ENCODE measurements at regions not wholly inside any gene's neighbourhood (a gene's known extent, or its start where the extent isn't known, plus 50 kb on each side); places are given as distances from the start of the nearest gene placed in this dataset.
"Not testable (repeated sequence)": the region's sequence is repeated elsewhere in the genome, so short reads cannot be mapped to it uniquely, and the experiment has no call there.

GRCh38 chr1:120544434-120544833 is 129.6 kb downstream of the NBPF8 start:
- DNase-seq (ENCODE audit: low read depth in 1 of 2, low spot score in 1 of 2) = peak; percentile 49 to 63

- not testable (repeated sequence) for DNase-seq (ENCODE audit: low read depth in 1 of 2, low spot score in 1 of 2)
Measured at GRCh38 chr1:120550335-120550734, 135.5 kb downstream of the NBPF8 start.

DNA sequence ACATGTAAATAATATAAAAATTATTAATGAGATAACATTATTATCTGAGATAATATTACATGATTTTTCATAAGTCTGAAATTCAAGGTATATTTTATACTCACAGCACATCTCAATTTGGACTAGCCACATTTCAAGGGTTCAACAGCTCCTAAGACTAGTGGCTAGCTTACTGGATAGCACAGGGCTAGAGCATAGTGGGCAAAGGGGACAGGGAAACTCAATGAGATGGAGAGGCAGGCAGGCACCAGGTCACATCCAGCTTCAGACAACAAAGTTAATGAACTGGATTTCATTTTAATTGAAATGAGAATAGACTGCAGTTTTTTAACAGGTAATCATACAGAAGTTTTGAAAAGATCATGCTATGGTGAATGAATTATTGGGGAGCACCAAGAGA is 137.4 kb downstream of the NBPF8 start:
- DNase-seq (ENCODE audit: low read depth in 1 of 2, low spot score in 1 of 2) = not testable (repeated sequence)

DNA sequence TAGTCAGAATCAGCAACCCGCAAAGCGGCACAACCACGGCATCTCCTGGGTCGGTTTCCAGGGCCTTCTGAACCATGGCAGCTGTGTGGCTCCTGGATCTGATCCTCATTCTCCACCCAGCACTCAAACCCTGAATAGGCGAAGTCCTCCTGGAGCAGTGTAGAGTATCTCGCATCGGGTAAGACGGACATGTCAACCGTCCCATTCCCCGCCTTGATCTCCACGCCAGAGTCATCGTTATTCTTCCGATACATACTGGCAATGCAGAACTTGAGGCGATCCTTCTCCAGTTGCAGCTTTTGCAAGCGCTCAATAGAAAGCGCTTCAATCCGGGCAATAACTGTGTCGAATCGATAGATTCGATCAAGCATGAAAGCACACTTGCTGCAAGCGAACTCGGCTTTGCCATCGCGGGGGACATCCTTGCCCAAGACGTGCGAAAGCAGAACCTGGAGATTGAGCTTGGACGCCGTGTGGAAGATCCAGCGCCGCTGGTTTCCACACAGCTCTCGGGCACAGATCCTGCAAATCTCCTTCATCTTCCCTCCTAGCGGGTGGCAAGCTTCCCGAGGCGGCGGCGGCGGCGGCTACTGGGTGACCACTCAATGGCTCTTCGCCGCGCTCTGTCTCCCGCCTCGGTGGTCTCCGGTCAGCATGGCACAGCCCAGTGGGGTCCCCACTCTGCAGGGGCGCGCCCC is 142.9 kb downstream of the NBPF8 start:
- DNase-seq (ENCODE audit: low read depth in 1 of 2, low spot score in 1 of 2) = not testable (repeated sequence)

DNA sequence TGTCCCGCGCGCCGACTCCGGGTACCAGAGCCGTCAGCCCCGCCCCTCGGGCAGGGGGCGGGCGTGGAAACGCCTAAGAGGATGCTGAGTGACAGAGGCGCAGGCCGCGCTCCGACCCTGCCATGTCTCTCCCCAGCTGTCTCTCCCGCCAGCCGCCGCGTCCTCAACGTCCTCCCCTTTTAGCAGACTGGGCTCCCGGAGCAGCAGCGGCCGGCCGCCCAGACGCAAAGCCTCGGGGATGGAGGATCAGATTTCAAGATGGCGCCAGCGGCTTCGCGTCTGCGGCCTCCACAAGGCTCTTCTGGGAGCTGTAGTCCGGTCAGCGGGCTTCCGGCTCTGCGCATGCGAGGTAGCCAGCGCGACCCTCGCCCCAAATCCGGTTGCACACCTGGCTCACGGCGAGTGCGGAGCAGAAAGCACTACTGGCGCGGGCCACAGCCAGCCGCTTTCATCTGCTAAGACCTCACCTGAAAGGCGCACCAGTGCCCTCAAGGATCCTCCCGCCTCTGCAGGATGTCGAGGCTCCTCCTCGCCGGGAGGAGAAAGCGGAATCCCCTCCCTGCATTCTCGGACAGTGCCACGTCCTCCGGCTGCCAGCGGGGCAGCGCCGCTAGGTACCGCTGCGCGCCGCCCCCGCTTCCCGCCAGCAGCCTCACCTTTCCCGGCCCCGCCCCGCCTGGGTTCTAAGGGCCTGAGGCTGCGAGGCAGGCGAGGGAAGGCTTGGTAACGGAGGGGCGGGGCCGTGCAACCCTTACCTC is 143.6 kb downstream of the NBPF8 start:
- DNase-seq (ENCODE audit: low read depth in 1 of 2, low spot score in 1 of 2) = peak; percentile 21 to 33

- not testable (repeated sequence) for DNase-seq (ENCODE audit: low read depth in 1 of 2, low spot score in 1 of 2)
Measured at GRCh38 chr1:120561767-120562166, 146.9 kb downstream of the NBPF8 start.

DNA sequence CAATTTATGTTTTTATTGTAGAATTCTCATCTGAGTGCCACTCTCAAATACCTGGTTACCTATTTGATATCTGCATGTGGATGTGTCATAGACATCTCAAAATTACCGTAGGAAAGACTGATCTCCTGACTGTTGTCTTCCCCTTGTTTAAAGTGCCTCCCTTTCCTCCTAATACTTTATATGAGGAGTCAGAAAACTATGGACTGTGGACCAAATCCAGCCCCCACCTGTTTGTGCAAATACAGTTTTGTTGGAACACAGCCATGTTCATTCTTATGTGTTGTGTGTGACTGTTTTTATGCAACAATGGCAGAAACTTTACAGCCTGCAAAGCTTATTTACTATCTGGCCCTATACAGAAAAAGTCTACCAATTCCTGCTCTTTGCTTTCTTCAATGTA is 150.6 kb downstream of the NBPF8 start:
- DNase-seq (ENCODE audit: low read depth in 1 of 2, low spot score in 1 of 2) = not testable (repeated sequence)

GRCh38 chr1:120567620-120568019 is 152.8 kb downstream of the NBPF8 start:
- not testable (repeated sequence) for DNase-seq (ENCODE audit: low read depth in 1 of 2, low spot score in 1 of 2)

GRCh38 chr1:120575201-120575600 is 148.5 kb upstream of the NBPF26 start:
- DNase-seq (ENCODE audit: low read depth in 1 of 2, low spot score in 1 of 2) = not testable (repeated sequence)

GRCh38 chr1:120582135-120582534 is 141.6 kb upstream of the NBPF26 start:
- not testable (repeated sequence) for DNase-seq (ENCODE audit: low read depth in 1 of 2, low spot score in 1 of 2)

GRCh38 chr1:120586053-120586452 is 137.7 kb upstream of the NBPF26 start:
- not testable (repeated sequence) for DNase-seq (ENCODE audit: low read depth in 1 of 2, low spot score in 1 of 2)

- not testable (repeated sequence) for DNase-seq (ENCODE audit: low read depth in 1 of 2, low spot score in 1 of 2)
Measured at GRCh38 chr1:120588811-120589210, 134.9 kb upstream of the NBPF26 start.

GRCh38 chr1:120591774-120592173 is 132.0 kb upstream of the NBPF26 start:
- not testable (repeated sequence) for DNase-seq (ENCODE audit: low read depth in 1 of 2, low spot score in 1 of 2)

DNA sequence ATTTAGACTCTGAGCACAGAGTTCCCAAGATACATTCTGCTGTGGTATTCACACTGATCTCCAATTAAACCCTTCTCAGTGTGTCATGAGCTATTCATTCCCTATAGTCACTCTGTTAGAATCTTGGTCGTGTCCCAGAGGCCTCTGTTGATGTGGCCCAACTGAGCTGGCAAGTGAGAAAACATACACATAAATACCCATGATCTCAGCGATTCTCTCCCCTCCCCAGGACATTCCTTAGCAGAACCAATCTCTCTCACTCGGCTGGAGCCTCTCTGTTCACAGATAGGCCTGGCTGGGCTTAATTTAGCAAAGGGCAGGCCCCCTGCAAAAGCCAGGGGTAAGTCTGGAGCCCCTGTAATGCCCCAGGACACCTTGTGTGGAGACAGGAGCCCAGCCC is 130.8 kb upstream of the NBPF26 start:
- not testable (repeated sequence) for DNase-seq (ENCODE audit: low read depth in 1 of 2, low spot score in 1 of 2)

DNA sequence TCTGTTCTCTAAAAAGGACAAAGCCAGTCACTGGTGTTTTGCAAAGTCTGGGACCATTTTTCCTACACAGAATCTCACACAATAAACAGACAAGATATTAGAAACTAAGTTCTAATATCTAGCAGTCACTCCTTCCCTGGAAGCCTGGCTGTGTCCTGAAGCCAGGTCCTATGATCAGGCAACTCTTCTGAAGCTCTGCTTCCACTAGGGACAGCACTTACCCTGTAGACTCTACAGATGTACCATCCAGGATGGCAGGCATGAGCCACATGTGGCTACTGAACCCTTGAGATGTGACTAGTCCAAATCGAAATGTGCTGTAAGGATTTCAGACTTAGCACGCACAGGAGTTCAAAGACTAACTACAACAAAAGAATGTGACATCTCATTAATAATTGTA is 130.1 kb upstream of the NBPF26 start:
- DNase-seq (ENCODE audit: low read depth in 1 of 2, low spot score in 1 of 2) = not testable (repeated sequence)

- not testable (repeated sequence) for DNase-seq (ENCODE audit: low read depth in 1 of 2, low spot score in 1 of 2)
Measured at GRCh38 chr1:120598331-120598951, 125.3 kb upstream of the NBPF26 start.

- DNase-seq (ENCODE audit: low read depth in 1 of 2, low spot score in 1 of 2) = not testable (repeated sequence)
Measured at GRCh38 chr1:120599511-120599910, 124.2 kb upstream of the NBPF26 start.

GRCh38 chr1:120600442-120601041 is 123.2 kb upstream of the NBPF26 start:
- DNase-seq (ENCODE audit: low read depth in 1 of 2, low spot score in 1 of 2) = not testable (repeated sequence)

DNA sequence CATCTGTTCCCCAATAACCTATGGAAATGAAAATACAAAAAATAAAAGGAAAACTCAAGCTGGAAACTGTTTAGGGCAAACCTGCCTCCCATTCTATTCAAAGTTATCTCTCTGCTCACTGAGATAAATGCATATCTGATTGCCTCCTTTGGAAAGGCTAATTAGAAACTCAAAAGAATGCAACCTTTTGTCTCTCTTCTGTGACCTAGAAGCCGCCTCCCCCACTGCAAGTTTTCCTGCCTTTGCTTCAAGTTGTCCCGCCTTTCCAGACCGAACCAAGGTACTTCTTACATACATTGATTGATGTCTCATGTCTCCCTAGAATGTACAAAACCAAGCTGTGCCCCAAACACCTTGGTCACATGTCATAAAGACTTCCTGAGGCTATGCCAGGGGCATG is 115.9 kb upstream of the NBPF26 start:
- not testable (repeated sequence) for DNase-seq (ENCODE audit: low read depth in 1 of 2, low spot score in 1 of 2)

- DNase-seq (ENCODE audit: low read depth in 1 of 2, low spot score in 1 of 2) = not testable (repeated sequence)
Measured at GRCh38 chr1:120608314-120609014, 115.3 kb upstream of the NBPF26 start.

Measured in stimulated activated CD4-positive, alpha-beta T cell treated with anti-CD3 and anti-CD28 coated beads, Interleukin-15, amount 100 ng/mL, for 1 hour (primary cell).